Left cardiac atrium (tissue), 4 donors: ENCODE measurements at regions not wholly inside any gene's neighbourhood (a gene's known extent, or its start where the extent isn't known, plus 50 kb on each side); places are given as distances from the start of the nearest gene placed in this dataset.
"Not testable (repeated sequence)": the region's sequence is repeated elsewhere in the genome, so short reads cannot be mapped to it uniquely, and the experiment has no call there.

ENCODE experiments used
- ATAC-seq, 2 donors: fragments of 200-7000 bp; cut with Tn5 transposase; one replicate each; pipeline ENCODE4 v1.9.1; 2020; ENCODE audit warnings: mild to moderate bottlenecking in 2 of 2, moderate library complexity in 2 of 2
- DNase-seq: peaks from one replicate; pipeline ENCODE4 v3.0.0-alpha.2; 2020
- intact Hi-C, 2 donors: fragments of 100-400 bp; cut with DNase I; formaldehyde crosslinking; loops; one replicate each; pipeline versions ENCODE4 v1.14.1 to v1.15.1; 2022 to 2023
- donor health status: DM: no; HTN: yes; CAD: no.
- donor health status: DM: no; HTN: yes; CAD: no; lungs with severe emphysema.
- donor health status: DM: yes; HTN: yes; CAD: no.
- donor health status: Dilated cardiomyopathy.

DNA sequence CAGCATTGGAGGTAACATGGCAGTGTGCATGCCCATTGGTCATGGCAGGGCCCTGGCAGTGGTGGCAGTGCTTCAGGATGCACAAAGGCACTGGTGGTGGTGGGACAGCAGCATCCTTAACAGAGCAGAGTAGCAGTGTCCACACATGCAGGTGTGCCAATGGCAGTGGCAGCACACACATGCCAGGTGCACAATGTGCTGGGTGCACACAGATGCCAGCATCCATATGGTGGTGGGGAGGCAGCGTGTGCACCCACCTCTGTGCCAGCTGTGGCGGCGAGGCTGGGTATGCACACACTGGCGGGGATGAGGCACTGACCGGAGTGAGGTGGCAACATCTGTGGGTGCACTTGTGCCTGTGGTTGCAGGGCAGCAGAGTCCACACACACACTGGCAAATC is 150.6 kb downstream of the SI start:
- no peak for DNase-seq
- intact Hi-C loops = no loop called here
- no peak for ATAC-seq

DNA sequence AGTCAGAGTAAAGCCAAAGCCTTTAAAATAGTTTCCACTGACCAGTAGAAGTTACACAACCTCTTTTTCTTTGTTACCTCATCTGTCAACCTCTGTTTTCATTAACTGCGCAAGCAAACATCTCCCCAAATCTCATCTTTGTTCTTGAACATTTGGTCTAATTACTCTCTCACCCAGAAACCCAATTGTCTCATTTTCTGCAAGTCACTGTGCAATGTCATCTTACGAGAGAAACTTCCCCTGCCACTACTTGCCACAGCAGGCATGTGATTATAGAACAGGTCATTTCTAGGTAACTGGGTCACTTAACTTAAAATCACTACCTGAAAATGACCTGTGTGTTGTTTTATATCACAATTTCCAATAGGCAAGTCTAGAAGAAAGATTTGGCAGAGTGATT is 159.4 kb downstream of the SI start:
- no peak for DNase-seq
- no peak for ATAC-seq
- intact Hi-C loops = no loop called here

DNA sequence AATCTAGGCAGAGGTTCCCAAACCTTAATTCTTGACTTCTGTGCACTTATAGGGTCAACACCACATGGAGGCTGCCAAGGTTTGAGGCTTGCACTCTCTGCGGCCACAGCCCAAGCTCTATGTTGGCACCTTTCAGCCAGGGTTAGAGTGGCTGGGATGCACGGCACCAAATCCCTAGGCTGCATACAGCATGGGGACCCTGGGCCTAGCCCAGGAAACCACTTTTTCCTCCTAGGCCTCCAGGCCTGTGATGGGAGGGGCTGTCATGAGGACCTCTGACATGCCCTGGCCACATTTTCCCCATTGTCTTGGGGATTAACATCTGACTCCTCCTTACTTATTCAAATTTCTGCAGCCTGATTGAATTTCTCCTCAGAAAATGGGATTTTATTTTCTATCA is 165.4 kb downstream of the SI start:
- ATAC-seq (no peak), DNase-seq (no peak)
- intact Hi-C loops = no loop called here

DNA sequence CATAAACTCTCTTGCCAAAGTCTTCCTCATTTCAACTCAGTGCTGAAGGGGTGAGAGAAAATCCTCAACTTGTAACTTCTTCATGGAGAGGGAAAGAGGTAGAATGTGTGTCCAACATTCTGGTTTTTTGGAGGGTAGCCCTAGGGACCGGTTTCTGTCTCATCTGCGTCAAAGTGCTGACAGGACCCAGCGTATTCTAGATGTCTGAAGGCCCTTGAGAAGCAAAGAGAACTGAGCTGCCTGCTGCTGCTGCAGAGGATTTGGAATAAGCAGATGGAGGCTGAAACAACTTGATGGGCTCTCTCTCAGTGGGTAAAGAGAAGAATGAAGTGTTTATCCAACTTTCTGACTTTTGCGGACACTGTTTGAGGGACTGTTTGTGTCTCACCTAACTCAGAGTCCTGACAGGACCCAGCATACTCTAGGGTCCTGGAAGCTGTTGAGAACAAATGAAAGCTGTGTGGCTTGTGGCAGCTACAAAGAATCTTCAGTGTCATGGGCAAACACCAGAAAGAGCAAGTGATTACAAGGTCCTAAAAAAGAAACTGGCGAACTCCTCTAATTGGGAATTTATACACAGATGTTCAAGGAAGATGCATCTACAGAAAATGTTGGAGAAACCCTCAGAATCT is 174.4 kb downstream of the SI start:
- intact Hi-C loops = no loop called here
- ATAC-seq (peak; percentile 75 to 87), DNase-seq (no peak)

DNA sequence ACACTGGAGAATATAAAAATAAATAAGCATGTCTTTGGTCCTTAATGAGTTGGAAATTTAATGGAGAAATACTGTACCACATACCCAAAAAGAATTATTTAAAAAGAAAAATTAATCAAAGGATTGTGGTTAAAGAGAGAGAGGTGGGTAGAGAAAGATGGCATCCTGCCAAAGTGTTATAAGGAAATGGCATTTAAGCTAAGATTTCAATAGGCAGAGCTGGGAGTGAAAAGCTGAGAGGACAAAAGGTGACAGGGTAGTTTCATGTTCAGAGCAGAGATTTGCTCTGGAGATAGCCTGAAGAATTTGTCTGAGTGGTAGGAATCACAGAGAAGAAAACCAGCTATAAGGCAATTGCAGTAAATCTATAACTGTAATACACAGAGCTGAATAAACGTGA is 181.0 kb downstream of the SI start:
- DNase-seq (no peak), ATAC-seq (no peak)
- intact Hi-C loops = no loop called here

DNA sequence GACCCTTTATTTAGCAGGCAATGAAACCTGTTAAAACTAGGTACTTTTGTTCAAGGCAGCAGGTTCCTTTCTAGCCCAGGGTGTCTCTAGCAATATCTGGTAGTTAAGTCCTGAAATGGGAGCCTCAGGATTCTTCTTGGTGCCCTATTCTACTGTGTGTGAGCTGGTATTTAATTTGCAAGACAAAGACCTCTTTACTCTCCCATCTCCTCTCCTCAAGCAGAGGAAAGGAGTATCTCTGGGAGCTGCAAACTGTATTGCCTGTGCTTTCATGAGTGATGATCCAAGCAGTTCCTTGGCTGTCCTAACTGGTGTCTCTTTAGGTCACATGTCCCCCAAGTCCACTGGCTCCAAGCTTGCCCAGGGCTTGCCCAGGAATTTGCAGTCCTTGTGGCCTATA is 188.2 kb downstream of the SI start:
- DNase-seq (no peak), ATAC-seq (no peak)
- intact Hi-C loops = no loop called here

DNA sequence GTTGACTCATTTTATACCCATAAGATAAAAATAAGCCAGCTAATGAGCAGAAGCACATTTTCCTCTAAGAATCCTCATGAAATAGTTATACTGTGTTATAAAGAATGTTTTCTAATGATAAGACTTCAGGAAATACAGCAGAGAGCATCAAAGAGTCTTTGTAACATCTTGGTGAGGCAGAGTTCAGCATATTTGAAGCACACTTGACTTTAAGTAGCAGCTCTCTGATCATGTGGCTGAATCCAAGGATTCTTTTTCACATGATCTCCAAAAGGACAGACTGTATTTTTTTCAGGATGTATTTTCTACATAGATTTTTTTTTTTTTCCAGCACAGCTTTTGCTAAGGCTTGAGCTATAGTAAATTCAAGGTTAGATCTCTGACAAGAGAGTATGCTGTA is 195.1 kb downstream of the SI start:
- ATAC-seq (no peak), DNase-seq (no peak)
- intact Hi-C loops = no loop called here

DNA sequence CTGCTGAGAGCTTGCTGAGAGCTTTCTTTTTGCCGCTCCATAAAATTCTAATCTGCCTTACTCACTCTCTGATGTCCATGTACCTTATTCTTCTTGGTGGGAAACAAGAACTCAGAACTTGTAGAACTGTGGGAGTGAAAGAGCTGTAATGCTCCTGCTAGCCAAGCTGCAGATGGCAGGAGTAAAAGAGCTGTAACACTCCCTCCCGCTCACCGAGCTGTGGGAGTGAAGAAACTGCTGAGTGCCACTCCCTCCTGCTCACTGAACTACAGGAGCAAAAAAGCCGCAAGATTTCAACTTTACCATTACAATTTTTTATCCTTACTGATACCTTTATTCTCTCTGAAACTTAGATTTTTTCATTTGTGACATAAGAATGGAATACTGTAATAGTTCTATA is 199.1 kb downstream of the SI start:
- no peak for DNase-seq

DNA sequence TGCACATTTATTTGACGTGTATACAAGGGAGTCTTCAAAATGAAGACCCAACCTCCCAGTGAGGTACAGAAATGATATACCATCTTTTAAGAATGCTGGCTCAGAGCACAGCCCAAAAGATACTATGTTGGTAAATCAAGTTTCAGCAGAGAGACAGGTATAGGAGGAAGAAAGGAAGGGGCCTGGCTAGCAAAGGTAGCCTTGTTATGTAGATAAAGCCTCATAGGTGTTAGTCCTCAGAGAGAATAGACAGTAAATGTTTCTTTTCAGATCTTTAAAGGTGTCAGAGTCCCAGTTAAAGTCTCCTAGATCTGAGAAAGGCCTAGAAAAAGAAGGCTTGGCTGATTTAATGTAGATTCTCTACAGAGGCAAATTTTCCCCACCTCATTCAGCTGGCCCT is 213.8 kb downstream of the SI start:
- no peak for DNase-seq
- no peak for ATAC-seq
- intact Hi-C loops = no loop called here

More for the DNA sequence above, 199.1 kb downstream of the SI start:
- intact Hi-C loops = no loop called here
- ATAC-seq = peak in 1 of 2 donors; percentile 49

DNA sequence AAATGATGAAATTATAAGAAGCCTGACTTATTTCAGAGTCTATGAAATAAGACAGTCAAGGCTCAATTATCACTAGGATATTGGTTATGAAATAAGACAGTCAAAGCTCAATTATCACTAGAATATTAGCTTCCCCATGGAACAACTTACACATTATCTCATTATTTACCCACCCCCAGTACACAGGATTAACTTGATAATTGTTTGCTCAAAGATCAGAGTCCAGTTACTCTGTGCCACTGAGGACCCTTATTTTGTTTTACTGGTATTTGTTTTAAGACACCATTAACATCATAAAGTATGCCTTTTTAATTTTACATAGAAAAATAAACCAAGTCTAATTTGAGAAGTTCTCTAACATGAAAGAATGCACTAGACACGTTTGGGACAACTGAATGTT is 225.4 kb downstream of the SI start:
- intact Hi-C loops = no loop called here
- ATAC-seq (no peak), DNase-seq (no peak)

DNA sequence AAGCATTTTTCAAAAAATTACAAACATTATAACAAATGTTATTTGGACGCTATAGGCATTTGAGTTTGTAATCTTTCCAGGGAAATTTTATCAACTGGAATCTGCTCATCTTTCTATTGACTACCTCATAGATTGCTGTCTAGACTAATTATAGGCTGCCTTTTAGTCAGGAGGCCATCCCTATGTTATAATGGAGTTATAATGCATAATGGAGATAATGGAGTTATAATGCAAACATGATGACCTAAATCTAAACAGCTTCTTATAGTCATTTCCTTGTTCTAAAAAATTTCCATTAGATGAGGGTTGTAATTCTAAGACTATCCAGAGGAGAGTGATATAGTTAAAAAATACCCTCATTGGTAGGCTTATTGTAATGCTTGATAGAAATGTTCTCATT is 226.4 kb downstream of the SI start:
- intact Hi-C loops = no loop called here
- ATAC-seq (no peak), DNase-seq (no peak)

DNA sequence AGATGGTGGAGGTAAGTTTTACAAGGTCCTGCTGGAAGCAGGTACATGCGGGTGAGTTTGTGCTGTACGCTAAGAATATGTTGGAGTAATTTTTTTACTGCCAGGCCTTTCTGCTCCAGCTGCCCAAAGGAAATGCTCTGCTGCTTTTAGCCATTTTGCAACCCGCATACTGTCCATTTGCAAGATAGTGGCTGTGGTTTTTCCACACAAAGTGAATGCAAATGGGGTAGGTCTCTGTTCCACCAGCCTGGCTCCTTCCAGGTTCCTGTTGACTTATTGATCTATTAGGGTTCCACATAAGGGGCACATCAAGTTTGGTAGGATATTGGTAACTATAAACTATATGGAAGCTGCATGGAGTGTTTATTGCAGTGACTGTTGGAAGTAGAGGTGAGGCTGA is 227.1 kb downstream of the SI start:
- no peak for ATAC-seq

DNA sequence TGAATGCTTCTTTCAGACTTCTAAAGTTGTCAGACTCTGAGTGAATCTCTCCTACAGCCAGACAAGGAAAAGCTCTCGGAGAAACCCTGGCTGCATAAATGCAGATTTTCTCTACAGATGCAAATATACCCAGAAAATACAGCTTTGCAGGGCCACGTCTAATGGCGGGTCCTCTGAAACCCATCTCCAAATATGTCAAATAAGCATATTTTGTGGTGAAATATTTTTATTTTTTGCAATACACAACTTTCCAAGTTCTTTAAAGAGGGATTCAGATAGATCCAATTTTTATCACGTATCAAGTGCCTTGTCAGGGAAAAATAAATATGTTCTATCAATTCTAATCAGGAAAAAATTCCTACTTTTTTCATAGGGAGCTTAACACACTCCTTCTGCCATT is 229.4 kb downstream of the SI start:
- no peak for DNase-seq
- ATAC-seq = no peak
- intact Hi-C loops = no loop called here

More for the DNA sequence above, 227.1 kb downstream of the SI start:
- intact Hi-C loops = no loop called here
- no peak for DNase-seq

DNA sequence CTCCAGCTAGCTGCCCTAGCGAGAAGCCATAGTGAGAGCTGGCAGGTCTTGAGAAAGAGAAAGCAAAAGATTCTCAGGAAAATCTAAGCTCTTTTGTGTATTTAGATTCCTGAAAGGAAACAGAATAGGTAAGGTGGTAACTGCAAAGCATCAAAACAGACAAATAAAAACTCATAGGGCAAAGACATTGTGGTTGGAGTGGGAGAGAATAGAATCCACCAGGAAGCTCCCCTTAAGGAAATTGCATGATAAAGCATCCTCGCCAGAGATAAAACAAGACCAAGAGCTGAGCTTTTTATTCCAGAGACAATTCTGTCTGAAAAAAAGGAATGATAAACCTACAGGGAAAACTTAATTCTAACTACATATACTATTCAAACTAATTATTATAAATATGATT is 232.6 kb downstream of the SI start:
- ATAC-seq (no peak), DNase-seq (no peak)
- intact Hi-C loops = no loop called here

DNA sequence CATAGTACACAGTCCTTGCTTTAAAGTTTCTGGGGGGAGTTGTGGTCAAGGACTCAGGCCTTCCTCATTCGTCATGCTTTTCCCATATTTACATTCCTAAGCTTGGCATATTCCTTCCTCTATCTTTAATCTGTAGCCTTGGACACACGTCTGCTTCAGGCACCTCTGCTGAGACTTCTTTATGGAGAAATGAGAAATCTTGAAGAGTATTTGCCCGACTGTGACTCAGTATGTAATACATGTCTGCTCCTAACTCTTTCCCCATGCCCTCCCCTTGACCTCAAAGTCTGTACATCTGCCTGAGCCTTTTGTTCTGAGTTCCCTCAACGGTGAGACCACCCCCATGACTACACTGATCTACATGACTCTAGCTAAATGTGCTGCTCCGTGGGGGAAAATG is 246.1 kb downstream of the SI start:
- intact Hi-C loops = no loop called here
- DNase-seq (no peak), ATAC-seq (no peak)

DNA sequence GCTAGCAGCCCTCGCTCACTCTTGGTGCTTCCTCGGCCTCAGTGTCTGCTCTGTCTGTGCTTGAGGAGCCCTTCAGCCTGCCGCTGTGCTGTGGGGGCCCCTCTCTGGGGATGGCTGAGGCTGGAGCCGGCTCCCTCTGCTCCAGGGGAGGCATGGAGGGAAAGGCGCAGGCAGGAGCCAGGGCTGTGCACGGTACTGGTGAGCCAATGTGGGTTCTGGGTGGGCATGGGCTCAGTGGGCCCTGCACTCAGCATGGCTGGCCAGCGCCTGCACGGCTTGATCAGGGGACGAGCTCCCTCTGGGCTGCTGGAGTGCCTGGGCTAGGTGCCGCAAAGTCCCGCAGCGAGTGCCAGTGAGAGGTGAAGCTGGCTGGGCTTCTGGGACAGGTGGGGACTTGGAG is 260.0 kb downstream of the SI start:
- DNase-seq = no peak
- intact Hi-C loops = no loop called here
- no peak for ATAC-seq

DNA sequence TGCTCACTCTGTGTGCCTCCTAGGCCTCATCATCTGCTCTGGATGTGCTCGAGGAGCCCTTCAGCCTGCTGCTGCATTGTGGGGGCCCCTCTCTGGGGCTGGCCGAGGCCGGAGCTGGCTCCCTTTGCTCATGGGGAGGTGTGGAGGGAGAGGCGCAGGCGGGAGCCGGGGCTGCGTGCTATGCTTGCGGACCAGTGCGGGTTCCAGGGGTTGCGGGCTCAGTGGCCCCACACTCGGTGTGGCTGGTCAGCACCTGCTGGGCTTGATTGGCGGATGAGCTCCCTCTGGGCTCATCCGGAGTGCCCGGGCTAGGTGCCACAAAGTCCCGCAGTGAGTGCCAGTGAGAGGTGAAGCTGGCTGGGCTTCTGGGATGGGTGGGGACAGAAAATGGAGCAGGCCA is 264.2 kb downstream of the SI start:
- intact Hi-C loops = no loop called here
- ATAC-seq (no peak), DNase-seq (no peak)

DNA sequence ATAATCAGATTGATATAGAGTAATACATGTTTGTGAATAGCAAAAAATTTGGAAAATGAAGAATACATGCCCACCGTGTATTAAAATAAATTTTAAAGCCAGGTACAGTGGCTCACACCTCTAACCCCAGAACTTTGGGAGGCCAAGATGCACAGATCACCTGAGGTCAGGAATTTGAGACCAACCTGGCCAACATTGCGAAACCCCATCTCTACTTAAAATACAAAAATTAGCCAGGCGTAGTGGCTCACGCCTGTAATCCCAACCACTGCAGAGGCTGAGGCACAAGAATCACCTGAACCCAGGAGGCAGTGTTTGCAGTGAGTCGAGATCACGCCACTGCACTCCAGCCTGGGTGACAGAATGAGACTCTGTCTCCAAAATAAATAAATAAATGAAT is 266.3 kb downstream of the SI start:
- ATAC-seq = no peak
- no peak for DNase-seq
- intact Hi-C loops = no loop called here

DNA sequence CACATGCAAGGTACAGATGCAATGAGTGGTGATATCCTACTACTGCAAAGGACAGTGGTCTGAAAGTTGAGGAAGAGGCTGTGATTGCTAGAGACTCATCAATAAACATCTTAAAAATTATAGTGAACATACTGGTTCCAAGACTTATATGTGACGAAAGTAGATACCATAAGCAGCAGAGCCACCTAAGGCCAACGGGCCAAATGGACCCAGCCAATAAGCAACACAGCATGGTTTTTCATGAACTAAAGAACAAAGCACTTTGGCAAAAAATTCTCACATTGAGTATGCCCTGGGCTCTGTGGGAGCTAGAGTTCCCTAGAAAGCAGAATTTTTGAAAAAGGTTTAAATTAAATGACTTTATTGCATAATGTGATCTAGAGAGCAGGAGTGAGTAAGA is 272.1 kb downstream of the SI start:
- no peak for ATAC-seq
- no peak for DNase-seq
- intact Hi-C loops = no loop called here

DNA sequence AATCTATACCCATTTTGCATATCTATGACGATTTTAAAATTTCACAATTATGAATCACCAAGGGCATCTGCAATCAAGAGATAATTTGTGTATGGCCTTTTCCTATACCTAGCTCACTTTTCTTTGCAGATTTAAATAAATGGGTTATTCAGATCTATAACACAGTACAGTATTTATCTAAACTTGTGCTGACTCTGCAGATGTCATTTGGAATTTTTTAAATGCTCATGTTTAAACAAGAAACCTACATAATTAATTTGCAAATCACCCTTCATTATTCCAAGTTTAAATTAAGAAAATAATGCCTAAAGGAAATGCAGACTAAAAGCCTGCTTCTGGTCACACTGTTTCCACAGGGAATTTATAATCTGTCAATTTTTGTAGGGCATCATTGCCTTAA is 284.2 kb downstream of the SI start:
- no peak for ATAC-seq
- intact Hi-C loops = no loop called here
- no peak for DNase-seq

DNA sequence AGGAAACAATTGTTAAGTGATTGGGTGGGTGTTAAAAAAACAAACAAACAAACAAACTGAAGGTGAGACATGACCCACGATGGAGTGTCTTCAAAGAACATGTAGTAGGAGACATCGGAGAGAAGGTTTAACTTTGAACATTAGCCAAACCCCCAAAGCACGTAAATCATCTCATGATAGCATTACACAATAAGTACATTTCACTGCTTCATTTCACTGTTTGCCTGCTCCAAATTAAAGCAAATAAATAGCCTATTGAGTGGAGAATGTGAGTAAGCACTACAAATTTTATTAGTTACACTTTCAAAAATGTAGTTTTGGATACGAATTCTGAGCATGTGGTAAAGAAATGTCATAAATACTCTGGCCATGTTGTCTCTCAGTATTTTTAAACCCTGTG is 287.0 kb downstream of the SI start:
- no peak for ATAC-seq
- intact Hi-C loops = no loop called here
- DNase-seq = no peak

DNA sequence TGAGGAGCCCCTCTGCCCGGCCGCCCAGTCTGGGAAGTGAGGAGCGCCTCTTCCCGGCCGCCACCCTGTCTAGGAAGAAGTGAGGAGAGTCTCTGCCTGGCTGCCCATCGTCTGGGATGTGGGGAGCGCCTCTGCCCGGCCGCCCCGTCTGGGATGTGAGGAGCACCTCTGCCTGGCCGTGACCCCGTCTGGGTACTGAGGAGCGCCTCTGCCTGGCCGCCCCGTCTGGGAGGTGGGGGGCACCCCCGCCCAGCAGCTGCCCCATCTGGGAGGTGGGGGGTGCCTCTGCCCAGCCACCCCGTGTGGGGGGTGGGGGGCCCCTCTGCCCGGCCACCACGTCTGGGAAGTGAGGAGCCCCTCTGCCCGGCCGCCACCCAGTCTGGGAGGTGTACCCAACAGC is 293.9 kb downstream of the SI start:
- intact Hi-C loops = loop anchor here in 1 of 2 donors (10.0 kb wide), 1 partner anchor 130 kb away; no protein-coding TSS in a partner anchor
- not testable (repeated sequence) for DNase-seq, ATAC-seq
